Central memory CD4-positive, alpha-beta T cell (primary cell): ENCODE measurements at regions not wholly inside any gene's neighbourhood (a gene's known extent, or its start where the extent isn't known, plus 50 kb on each side); places are given as distances from the start of the nearest gene placed in this dataset.
A peak's percentile ranks its signal among the peaks of the same experiment; 100 is the strongest.
"Not testable (repeated sequence)": the region's sequence is repeated elsewhere in the genome, so short reads cannot be mapped to it uniquely, and the experiment has no call there.

Experiments used
- DNase-seq: peaks from one replicate; pipeline ENCODE4 v3.0.0; 2022

GRCh38 chr1:148385371-148386030, 97.6 kb downstream of the PPIAL4G start:
- no peak for DNase-seq

DNA sequence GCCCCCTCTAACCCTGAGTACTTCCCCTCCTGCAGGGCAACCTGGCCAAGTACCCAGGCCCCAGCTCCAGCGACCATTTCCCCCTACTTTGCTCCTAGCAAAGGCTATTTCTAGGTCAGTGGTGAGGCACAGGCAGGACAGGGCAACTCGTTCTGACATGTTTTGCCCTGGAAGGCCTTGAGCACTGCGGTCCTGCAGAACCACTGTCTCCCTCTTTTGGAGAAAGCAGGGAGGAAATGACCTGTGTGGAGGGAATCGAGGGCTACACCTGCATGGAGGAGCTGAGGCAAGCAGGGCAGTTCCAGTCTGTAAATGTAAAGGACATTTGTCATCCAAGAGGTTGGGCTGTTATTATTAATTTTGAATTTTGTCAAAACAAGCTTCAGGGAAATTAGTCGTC, 99.1 kb downstream of the PPIAL4G start:
- no peak for DNase-seq

DNA sequence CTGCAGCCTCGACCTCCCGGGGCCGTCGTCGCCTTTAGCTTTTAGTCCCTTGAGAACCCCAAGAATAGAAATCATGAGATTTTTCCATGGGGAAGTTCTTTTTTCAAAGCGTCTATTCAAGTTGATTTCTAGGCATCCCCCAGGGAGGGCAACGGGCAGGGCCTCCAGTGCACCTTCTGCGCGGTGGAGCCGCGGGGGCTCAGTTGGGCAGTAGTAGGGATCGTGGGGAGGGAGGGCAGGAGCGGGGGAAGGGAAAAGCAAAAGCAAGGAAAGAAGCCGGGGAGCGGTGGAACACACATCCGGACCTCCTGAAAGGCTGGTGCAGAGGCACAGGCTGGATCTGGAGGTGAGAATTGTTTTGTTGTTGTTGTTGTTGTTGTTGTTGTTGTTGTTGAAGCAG, 103.4 kb downstream of the PPIAL4G start:
- DNase-seq = no peak

- DNase-seq = no peak
Measured at GRCh38 chr1:148379170-148379500, 104.0 kb downstream of the PPIAL4G start.

GRCh38 chr1:148377992-148378391, 105.1 kb downstream of the PPIAL4G start:
- not testable (repeated sequence) for DNase-seq

- not testable (repeated sequence) for DNase-seq
Measured at GRCh38 chr1:148377045-148377444, 106.1 kb downstream of the PPIAL4G start.

DNA sequence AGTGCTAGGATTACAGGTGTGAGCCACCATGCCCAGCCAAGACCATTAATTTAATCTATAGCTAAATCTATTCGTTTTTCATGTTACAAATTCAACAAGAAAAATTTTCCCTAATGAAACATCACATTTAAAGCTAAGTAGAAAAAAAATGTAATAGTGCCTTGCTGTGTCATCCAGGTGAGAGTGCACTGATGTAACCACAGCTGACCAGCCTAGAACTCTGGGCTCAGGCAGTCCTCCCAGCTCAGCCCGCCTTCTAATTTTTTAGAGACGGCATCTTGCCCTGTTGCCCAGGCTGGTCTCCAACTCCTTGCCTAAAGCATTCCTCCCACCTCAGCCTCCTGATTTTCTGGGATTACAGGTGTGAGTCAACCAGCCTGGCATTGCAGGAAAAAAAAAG, 109.0 kb downstream of the PPIAL4G start:
- no peak for DNase-seq

- DNase-seq = peak; percentile 56
Measured at GRCh38 chr1:148373192-148373925, 109.7 kb downstream of the PPIAL4G start.

GRCh38 chr1:148372731-148373130, 110.4 kb downstream of the PPIAL4G start:
- peak; percentile 73 for DNase-seq

DNA sequence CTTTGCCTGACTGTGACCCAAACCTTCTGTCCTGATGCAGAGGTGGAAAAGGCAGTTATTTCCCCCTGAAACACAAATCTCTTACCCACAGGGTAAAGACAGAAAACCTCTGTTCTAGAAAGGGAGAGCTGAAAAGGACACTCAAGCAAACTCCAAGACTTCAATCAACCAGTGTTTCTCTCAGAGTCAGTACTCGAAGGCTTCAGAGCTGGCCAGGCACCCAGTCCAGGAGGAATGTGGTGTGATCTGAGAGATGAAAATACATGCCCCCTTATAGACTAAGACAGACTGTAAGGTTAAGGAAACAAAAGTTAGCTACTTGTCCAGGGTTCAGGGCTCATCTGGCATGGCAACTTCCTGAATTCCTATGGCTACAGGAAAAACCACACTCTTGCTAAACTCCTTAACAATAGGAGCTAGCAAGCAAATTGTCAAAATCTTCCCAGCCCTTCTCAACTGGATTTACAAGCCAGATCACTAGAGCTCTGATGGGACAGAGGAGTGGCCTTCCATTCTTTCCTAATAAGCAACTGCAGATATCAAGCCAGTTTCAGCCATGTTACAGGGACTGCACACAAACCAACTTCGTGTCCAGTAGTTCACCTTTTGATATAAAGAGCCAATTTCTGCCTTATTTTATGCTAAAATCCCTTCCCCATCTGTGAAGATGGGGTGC, 110.9 kb downstream of the PPIAL4G start:
- not testable (repeated sequence) for DNase-seq

GRCh38 chr1:148371551-148371994, 111.5 kb downstream of the PPIAL4G start:
- peak; percentile 71 for DNase-seq

DNA sequence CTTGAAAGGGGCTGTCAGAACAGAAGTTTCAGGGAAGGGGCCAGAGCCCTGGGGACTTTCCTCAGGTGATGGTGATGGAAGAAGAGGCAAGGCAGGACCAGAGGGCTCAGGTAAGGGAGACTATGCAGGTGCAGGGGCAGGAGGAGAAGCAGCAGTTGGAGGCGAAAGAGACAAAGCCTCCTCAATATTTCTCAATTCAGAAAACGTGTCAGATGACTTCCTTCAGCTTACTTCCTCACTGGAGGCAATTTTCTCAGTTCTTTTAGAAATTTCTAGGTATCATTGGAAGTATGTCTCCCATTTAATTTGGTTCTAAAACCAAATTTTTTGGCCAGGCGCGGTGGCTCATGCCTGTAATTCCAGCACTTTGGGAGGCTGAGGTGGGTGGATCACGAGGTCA, 112.4 kb downstream of the PPIAL4G start:
- not testable (repeated sequence) for DNase-seq

- no peak for DNase-seq
Measured at GRCh38 chr1:148367596-148367995, 115.5 kb downstream of the PPIAL4G start.

DNA sequence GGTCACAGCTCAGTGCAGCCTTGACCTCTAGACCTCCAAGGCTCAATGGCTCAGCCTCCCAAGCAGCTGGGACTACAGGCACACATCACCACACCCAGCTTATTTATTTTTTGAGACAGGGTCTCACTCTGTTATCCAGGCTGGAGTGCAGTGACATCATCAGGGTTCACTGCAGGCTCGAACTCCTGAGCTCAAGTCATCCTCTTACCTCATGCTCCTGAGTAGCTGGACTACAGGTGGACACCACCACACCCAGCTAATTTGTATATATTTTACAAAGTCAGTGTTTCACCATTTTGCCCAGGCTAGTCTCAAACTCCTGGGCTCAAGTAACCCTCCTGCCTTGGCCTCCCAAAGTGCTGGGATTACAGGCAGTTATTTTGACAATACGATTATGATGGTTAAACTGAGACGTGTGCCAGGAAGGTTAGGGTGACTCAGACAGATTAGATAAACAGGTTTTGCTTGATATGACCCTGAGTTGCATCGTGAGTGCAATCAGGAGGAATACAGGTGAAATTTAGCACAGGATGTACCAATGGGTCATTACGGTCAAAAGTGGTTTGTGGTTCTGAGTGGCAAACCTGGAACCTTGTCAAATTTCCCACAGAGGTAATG, 116.9 kb downstream of the PPIAL4G start:
- DNase-seq = not testable (repeated sequence)

GRCh38 chr1:148365151-148365550, 118.0 kb downstream of the PPIAL4G start:
- DNase-seq = not testable (repeated sequence)

- DNase-seq = not testable (repeated sequence)
Measured at GRCh38 chr1:148363979-148364378, 119.1 kb downstream of the PPIAL4G start.

DNA sequence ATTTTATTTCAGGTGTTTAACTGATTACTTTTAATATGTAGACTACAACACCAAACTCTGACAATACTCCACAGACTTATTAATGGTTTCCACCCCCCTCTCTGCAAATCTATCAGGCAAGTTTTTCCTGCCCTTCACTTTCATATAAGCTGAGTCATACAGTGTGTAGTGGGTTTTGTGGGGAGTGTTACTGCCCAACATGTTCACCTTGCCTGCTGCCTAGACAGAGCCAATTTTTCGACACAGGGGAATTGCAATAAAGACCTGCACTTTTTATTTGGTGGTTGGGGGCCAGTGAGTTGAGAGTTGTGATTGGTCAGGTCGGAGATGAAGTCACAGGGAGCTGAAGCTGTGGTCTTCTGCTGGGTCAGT, 119.7 kb downstream of the PPIAL4G start:
- no peak for DNase-seq

- DNase-seq = no peak
Measured at GRCh38 chr1:148362626-148363438, 120.3 kb downstream of the PPIAL4G start.

DNA sequence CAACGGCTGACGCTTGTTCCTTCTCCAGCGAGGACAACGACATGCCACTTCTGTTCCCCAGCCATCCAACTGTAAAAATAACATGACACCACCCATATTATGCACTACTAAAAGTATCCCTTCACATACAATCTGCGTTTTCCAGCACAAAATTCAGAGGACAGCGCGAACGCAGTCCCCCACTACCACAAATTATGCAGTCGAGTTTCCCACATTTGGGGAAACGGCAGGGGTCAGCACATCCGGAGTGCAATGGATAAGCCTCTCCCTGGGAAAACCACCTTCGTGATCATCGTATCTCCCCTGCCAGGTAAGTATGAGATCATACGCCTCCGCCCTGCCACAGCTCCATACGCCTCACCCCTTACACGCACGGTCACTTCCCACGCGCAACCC, 120.9 kb downstream of the PPIAL4G start:
- DNase-seq = no peak

DNA sequence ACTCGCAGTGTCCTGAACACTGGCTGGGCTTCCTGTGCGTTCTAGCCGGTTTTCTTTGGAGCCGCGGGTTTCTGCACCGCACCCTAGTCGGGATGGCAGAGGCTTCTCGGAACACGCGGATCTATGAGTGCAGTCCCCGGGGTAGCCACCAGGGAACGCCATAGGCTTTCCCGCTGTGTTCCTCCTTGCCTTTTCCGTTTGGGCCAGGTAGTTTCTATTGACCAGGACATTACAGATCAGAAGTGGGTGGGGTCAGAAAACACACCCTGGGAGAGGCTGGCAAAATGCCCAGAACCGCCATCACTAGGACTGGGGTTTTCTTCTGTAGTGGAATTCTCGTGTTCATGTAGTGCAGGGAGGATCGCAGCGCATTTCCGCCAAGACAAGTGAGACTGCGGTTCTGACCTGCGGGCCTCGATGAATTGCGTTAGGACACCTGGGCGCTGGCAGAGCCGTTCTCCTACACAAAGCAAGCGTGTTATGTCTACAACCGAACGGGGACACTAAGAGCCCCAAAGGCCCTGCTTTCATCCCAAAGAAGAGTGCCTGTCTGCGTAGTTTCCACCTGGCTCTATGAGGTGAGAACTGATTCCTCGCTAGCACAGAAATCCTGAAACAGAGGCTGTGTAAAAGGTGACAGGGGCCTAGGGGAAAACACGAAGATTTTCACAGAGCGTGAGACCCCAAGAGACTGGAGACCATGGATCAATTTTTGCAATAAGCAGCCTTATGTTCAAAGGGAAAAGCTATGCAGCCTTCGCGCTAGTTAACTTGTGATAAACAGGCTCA, 121.5 kb downstream of the PPIAL4G start:
- peak; percentile 51 for DNase-seq

GRCh38 chr1:148357037-148357436, 126.1 kb downstream of the PPIAL4G start:
- no peak for DNase-seq

DNA sequence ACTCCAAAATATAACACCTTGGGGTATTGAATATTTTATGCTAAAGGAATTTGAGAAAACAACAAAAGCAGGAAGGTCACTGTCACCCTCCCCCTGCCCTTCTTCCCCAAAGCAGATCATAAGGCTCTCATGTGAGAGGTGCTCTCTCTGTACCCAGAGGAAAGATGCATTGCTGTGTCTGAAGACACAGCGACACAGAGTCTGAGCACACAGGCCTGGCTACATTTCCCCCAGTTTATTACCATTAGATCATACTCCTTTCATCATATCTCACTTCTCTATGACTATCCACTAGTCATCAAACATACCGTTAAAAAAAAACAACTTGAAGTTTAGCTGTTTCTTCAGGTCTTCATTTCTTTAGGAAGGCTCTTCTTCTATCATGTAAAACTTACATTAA, 127.1 kb downstream of the PPIAL4G start:
- no peak for DNase-seq
